Muscle layer of colon (tissue), 2 donors: ENCODE measurements at regions not wholly inside any gene's neighbourhood (a gene's known extent, or its start where the extent isn't known, plus 50 kb on each side); places are given as distances from the start of the nearest gene placed in this dataset.

Experiments
- H3K27ac ChIP-seq: one replicate; pipeline ENCODE4 v1.7.0; 2013; ENCODE audit warnings: low read depth, mild to moderate bottlenecking, low read length, moderate library complexity
- H3K27me3 ChIP-seq, 2 donors: one replicate each; pipeline ENCODE4 v1.7.0; 2013; ENCODE audit warnings: low read length in 2 of 2, mild to moderate bottlenecking in 2 of 2; ENCODE audit not compliant: insufficient read depth in 2 of 2, control insufficient read depth in 1 of 2
- H3K36me3 ChIP-seq: one replicate; pipeline ENCODE4 v1.7.0; 2013; ENCODE audit warnings: mild to moderate bottlenecking, low read length; ENCODE audit not compliant: insufficient read depth
- H3K4me1 ChIP-seq: one replicate; pipeline ENCODE4 v1.7.0; 2013; ENCODE audit warnings: mild to moderate bottlenecking, low read length; ENCODE audit not compliant: insufficient read depth
- H3K4me3 ChIP-seq, 2 donors: one replicate each; pipeline ENCODE4 v1.7.0; 2013; ENCODE audit warnings: low read length in 2 of 2, low read depth in 1 of 2, mild to moderate bottlenecking in 1 of 2, moderate library complexity in 1 of 2
- H3K9ac ChIP-seq: one replicate; pipeline ENCODE4 v1.7.0; 2013; ENCODE audit warnings: low read length
- H3K9me3 ChIP-seq: one replicate; pipeline ENCODE4 v1.7.0; 2013; ENCODE audit warnings: mild to moderate bottlenecking, low read length
- donor health status: abdominal sarcoma.
- donor health status: Adenocarcinoma of cecum.

DNA sequence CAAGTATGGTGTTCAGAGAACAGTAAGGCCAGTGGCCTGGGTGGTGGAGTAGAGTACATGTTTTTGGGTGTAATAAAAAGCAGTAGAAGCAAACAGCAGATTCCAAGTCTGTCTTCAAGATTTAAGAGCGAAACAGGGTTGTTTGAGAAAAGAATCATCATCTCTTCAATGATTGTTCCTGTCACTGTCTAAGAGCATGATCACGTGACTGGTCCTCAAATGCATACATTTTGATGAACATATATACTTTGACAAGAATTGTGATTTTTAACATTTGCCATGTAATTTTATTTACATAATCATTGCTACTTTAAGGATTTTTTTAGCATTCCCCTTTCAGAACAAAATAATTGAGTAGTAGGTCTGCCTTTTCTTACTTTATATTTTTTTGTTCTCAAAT, 252.6 kb upstream of the GPR101 start:
- H3K9me3 ChIP-seq: no peaks in the 10 kb centered on the region
- no peaks in the 10 kb centered on the region for H3K4me1 ChIP-seq
- H3K27ac ChIP-seq: no peak overlapping the region
- H3K27me3 ChIP-seq: no peaks in the 10 kb centered on the region
- H3K4me3 ChIP-seq: no peak overlapping the region
- H3K36me3 ChIP-seq: no peaks in the 10 kb centered on the region
- no peak overlapping the region for H3K9ac ChIP-seq

DNA sequence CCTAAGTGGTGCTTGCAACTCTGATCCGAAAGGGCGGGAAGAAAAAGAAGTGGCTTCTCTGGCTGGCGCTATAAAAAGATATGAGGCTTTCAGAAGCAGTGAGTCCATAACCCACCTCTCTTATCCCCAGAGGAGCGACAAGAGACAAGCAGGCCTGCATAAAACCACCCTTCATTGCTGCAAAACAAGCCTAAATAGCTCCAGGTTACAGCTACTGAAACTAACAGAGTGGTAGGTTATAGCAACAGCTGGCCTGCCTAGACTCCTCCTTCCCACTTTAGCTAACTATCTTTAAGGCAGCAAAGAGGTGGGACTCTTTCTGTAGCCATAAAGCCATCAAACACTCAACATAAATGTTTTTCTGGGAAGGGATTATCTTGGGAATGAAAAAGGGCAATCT, 245.0 kb upstream of the GPR101 start:
- Histone ChIP-seq H3K27ac (no peak overlapping the region), H3K36me3 (no peaks in the 10 kb centered on the region), H3K9ac (no peak overlapping the region), H3K9me3 (no peaks in the 10 kb centered on the region), H3K27me3 (no peaks in the 10 kb centered on the region), H3K4me3 (no peak overlapping the region), H3K4me1 (no peaks in the 10 kb centered on the region)

DNA sequence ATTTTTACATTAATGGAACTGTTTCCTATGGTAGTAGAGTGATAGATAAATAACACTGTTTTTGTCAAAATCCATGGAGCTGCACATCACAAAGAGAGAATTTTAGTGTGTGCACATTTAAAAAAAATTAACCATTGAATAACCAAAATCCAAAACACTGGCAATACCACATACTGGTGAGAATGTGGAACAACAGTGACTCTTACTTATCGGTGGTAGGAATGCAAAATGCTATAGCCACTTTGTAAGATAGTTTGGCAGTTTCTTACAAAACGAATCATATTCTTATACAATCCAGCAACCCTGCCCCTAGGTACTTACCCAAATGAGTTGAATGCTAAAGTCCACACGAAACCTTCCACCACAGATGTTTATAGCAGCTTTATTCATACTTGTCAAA, 229.6 kb upstream of the GPR101 start:
- Histone ChIP-seq H3K27ac (no peak overlapping the region), H3K4me3 (no peak overlapping the region), H3K27me3 (no peaks in the 10 kb centered on the region)

DNA sequence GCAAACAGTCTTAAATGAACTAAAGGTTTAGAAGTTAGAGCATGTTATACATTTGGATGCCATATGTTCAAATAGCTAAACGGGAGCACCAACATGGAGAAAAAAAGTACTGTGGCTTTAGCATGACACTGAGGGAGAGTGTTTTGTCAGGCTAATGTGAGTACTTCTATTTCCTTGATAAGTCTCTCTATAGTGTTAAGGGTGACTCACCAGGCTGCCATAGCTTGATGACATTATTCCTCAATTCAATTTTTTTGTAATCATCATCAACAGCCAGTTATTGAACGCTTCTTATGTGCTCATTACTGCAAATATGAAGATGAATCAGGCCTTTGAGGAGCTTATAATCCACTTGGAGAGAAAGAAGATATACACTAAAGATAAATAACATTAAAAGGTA, 211.4 kb upstream of the GPR101 start:
- no peak overlapping the region for H3K27ac ChIP-seq
- H3K9ac ChIP-seq: no peak overlapping the region
- H3K27me3 ChIP-seq: peaks cover 0 to 4% of the 10 kb centered on the region in 2 donors
- no peaks in the 10 kb centered on the region for H3K4me1 ChIP-seq
- H3K9me3 ChIP-seq: no peaks in the 10 kb centered on the region
- no peaks in the 10 kb centered on the region for H3K36me3 ChIP-seq
- no peak overlapping the region for H3K4me3 ChIP-seq

More for the DNA sequence above, 229.6 kb upstream of the GPR101 start:
- no peak overlapping the region for H3K9ac ChIP-seq
- H3K9me3 ChIP-seq: no peaks in the 10 kb centered on the region
- no peaks in the 10 kb centered on the region for H3K36me3 ChIP-seq
- H3K4me1 ChIP-seq: no peaks in the 10 kb centered on the region

DNA sequence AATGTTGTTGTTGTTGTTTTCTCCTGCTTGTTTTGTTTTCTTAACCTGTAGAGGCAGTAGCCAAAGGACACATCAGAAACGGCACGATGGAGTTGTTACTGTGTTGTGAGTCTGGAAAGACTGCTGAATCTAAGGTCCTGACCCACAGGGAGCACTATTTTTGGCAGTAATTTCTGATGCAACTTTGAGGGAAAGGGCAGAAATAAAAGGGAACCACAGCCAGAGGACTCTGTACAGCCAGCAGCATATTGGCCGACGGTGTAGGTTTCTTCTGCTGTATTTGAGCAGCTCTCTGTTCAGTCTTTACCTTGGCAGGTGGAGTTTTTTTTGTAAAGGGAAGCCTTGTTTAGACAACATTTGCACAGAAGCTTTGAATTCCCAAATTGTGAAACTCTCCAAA, 203.0 kb upstream of the GPR101 start:
- Histone ChIP-seq H3K4me1 (no peaks in the 10 kb centered on the region), H3K4me3 (no peak overlapping the region), H3K36me3 (no peaks in the 10 kb centered on the region), H3K27me3 (peaks cover 0 to 6% of the 10 kb centered on the region in 2 donors), H3K27ac (no peak overlapping the region), H3K9ac (no peak overlapping the region), H3K9me3 (no peaks in the 10 kb centered on the region)

DNA sequence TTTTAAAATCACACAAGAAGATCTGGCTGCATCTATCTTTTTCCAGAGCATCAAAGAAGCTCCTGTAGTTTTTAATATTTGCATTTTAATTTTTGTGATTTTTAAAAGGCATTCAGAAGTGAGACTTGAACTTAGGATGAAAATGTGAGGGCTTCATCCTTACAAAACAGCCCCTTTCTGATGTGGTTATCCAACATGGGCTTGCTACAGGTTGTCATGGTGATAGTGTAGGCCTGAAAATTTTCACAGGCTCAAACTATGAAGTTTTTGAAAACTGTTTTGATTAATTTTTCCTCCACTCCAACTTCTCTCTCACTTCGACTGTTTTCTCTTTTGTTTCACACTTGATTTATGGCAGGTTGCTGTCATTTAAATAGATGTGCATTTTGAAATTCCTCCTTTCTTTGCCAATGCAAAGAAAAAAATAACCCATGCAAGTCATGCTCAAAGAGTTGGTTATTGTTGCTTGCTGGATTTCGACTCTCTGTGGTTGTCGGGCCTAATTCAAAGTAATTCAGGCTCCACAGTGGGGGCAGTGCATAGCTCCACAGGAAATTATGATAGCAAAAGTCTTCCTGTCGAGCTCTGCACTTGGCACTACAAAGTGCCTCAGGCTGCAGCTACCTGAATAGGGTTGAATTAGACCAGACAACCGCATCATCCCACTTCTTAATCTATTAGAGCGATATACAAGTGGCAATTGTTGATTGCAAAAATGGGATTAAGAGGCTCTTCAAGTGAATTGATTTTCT, 201.0 kb upstream of the GPR101 start:
- H3K27ac ChIP-seq: no peak overlapping the region
- H3K36me3 ChIP-seq: no peaks in the 10 kb centered on the region
- H3K4me1 ChIP-seq: no peaks in the 10 kb centered on the region
- no peak overlapping the region for H3K9ac ChIP-seq
- no peak overlapping the region for H3K4me3 ChIP-seq
- H3K27me3 ChIP-seq: peaks cover 0 to 6% of the 10 kb centered on the region in 2 donors
- H3K9me3 ChIP-seq: no peaks in the 10 kb centered on the region

DNA sequence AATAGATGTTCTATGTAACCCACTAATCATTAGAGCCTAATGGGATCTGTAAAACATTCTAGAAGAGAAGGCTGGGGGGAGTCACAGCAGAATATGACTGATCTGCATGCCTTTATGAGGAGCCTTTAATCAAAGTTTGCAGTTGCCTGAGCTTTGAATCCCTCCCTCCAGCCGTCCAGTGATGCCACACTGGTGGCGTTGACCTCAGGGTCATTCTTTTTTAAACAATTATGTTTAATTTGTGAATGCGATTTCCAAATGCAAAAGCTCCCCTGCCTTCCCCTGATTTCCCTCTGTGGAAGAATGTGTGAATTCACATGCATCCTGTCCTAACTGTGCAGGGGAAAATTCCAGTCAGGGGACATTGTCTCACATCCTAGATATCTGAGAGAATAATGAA, 199.7 kb upstream of the GPR101 start:
- no peak overlapping the region for H3K27ac ChIP-seq
- H3K9ac ChIP-seq: no peak overlapping the region
- H3K36me3 ChIP-seq: no peaks in the 10 kb centered on the region
- H3K4me3 ChIP-seq: no peak overlapping the region
- H3K4me1 ChIP-seq: no peaks in the 10 kb centered on the region
- H3K9me3 ChIP-seq: no peaks in the 10 kb centered on the region
- H3K27me3 ChIP-seq: peaks cover 0 to 6% of the 10 kb centered on the region in 2 donors

DNA sequence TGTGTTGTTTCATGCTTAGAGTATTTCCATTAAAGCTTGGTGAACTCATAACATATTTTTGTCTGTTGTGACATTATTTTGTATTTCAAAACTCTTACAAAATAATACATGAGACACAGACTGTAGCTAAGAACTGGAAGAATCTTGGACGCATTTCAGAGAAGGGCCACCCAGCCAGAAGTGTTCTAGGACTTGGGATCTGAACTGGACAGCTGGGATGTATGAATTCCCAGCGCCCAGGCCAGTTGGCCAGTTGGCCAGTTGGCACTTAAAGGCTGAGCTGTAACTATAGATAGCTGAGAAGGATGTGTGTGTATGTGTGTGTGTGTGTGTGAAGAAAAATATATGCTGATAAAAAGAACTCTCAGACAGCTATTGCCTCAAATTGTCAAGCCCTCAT, 193.4 kb upstream of the GPR101 start:
- no peaks in the 10 kb centered on the region for H3K36me3 ChIP-seq
- no peak overlapping the region for H3K27ac ChIP-seq
- no peaks in the 10 kb centered on the region for H3K9me3 ChIP-seq
- no peak overlapping the region for H3K9ac ChIP-seq
- no peak overlapping the region for H3K4me3 ChIP-seq
- no peaks in the 10 kb centered on the region for H3K27me3 ChIP-seq
- no peaks in the 10 kb centered on the region for H3K4me1 ChIP-seq

DNA sequence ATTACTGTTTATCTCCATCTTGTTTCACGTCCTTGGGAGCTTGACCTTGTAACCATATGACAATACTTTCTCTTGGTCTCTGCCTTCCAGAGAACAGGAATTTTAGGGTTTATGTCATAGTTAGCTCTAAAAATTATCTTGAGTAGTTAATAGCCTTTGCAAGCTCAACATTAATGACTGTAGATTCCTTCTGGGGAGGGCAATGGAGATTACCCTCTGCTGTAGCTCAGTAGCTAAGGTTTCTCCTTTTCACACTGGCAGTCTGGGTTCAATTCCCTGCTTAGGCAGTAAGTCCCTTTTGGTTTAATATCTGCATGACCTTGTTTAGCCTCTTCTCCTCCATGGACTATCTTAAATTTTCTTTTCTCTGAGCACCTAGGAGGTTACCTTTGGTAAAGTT, 181.7 kb upstream of the GPR101 start:
- H3K36me3 ChIP-seq: no peaks in the 10 kb centered on the region
- H3K9me3 ChIP-seq: no peaks in the 10 kb centered on the region
- H3K27me3 ChIP-seq: no peaks in the 10 kb centered on the region
- no peak overlapping the region for H3K27ac ChIP-seq
- no peak overlapping the region for H3K4me3 ChIP-seq
- H3K4me1 ChIP-seq: no peaks in the 10 kb centered on the region
- H3K9ac ChIP-seq: no peak overlapping the region

DNA sequence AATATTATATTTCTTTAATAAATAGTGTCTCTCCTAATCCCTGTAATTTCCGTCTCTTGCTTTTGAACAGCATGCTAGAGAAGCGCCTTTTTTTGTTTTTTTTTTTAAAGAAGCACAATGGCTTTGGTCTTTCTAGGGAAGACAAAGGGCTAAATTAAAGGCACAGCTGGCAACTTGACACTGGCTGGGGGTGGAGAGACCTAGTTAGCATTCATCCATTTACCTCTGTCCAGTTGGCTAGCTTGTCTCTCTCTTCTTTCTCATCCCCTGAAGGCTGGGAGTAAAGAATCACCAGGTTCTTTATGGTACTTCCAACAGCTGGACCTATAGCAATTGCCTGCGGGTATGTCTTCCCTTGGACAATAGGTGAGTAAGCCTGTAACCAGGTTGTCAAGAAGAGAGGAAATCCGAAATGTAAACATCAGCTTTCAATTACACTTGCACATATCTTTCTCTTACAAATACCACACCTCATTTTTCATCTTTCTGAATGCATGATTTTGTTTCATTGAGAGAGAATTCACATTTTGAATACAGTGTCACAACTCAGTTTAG, 178.4 kb upstream of the GPR101 start:
- H3K9me3 ChIP-seq: no peaks in the 10 kb centered on the region
- H3K27me3 ChIP-seq: no peaks in the 10 kb centered on the region
- no peak overlapping the region for H3K4me3 ChIP-seq
- no peak overlapping the region for H3K27ac ChIP-seq
- H3K4me1 ChIP-seq: no peaks in the 10 kb centered on the region
- no peak overlapping the region for H3K9ac ChIP-seq
- no peaks in the 10 kb centered on the region for H3K36me3 ChIP-seq

DNA sequence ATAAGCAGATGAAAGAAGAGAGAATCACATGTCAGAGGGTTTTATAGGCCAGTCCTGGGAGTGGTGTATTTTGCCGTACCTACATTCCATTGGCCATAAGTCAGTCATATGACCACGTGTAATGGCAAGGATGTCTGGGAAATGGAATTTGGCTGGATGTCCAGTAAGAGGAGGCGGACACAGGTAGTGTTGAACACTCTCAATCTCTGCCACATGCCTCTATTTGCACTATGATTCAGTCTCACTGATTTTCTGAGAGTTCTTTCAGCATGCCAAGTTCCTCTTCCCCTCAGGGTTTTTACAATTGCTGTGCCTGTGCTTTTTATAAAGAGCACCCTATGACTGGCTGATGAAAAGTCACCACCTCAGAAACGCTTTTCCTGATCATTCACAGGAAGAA, 164.2 kb upstream of the GPR101 start:
- no peaks in the 10 kb centered on the region for H3K4me1 ChIP-seq
- no peak overlapping the region for H3K4me3 ChIP-seq
- H3K36me3 ChIP-seq: no peaks in the 10 kb centered on the region
- no peak overlapping the region for H3K9ac ChIP-seq
- no peaks in the 10 kb centered on the region for H3K9me3 ChIP-seq
- H3K27me3 ChIP-seq: no peaks in the 10 kb centered on the region
- H3K27ac ChIP-seq: no peak overlapping the region

DNA sequence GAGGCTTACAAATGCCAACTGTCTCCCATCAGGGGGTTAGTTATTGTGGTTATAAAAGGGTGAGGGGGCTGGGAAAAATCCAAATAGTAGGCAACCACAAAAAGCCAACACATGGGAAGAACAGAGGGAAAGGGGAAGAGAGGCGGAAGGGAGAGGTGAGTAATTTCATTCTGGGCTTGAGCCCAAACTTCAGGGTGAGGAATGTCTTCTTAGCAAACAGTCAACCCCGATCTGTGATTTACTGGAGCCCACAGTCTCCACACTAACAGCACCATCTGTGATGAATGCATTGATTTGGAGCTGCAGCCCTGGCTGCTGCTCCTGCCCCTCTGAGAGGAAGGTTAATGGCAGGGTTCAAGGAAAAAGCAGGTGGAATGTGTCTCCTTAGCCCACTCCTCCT, 162.2 kb upstream of the GPR101 start:
- Histone ChIP-seq H3K9ac (no peak overlapping the region), H3K4me1 (no peaks in the 10 kb centered on the region), H3K27ac (no peak overlapping the region), H3K4me3 (no peak overlapping the region), H3K9me3 (no peaks in the 10 kb centered on the region), H3K36me3 (no peaks in the 10 kb centered on the region), H3K27me3 (no peaks in the 10 kb centered on the region)
